Stimulated activated CD8-positive, alpha-beta memory T cell treated with anti-CD3 and anti-CD28 coated beads, Interleukin-4, amount 100 ng/mL, for 1 hour (primary cell): ENCODE measurements at regions not wholly inside any gene's neighbourhood (a gene's known extent, or its start where the extent isn't known, plus 50 kb on each side); places are given as distances from the start of the nearest gene placed in this dataset.

ENCODE experiments used
- DNase-seq, 2 donors: peaks; one replicate each; pipeline ENCODE4 v3.0.0-alpha.2; 2020; ENCODE audit warnings: low read depth in 2 of 2, low spot score in 1 of 2

GRCh38 chr13:89678466-89679121 lies 1668.9 kb upstream of the MIR17HG start:
- no peak for DNase-seq

GRCh38 chr13:89684896-89685295 lies 1662.6 kb upstream of the MIR17HG start:
- no peak for DNase-seq

- DNase-seq, result no peak
Observed at GRCh38 chr13:89686171-89686570, 1661.3 kb upstream of the MIR17HG start.

- DNase-seq, result no peak
Observed at GRCh38 chr13:89687066-89687465, 1660.4 kb upstream of the MIR17HG start.

GRCh38 chr13:89688918-89689317 lies 1658.6 kb upstream of the MIR17HG start:
- no peak for DNase-seq

- DNase-seq, result no peak
Observed at GRCh38 chr13:89694451-89694850, 1653.0 kb upstream of the MIR17HG start.

GRCh38 chr13:89695343-89696257 lies 1651.9 kb upstream of the MIR17HG start:
- no peak for DNase-seq

- DNase-seq, result no peak
Observed at GRCh38 chr13:89701913-89702312, 1645.6 kb upstream of the MIR17HG start.

- DNase-seq, result no peak
Observed at GRCh38 chr13:89704040-89704439, 1643.4 kb upstream of the MIR17HG start.

GRCh38 chr13:89708013-89708412 lies 1639.5 kb upstream of the MIR17HG start:
- no peak for DNase-seq

GRCh38 chr13:89721216-89721615 lies 1626.3 kb upstream of the MIR17HG start:
- no peak for DNase-seq

GRCh38 chr13:89726690-89727435 lies 1620.6 kb upstream of the MIR17HG start:
- no peak for DNase-seq

- DNase-seq, result no peak
Observed at GRCh38 chr13:89733829-89734228, 1613.7 kb upstream of the MIR17HG start.

- no peak for DNase-seq
Observed at GRCh38 chr13:89737051-89737450, 1610.4 kb upstream of the MIR17HG start.

- no peak for DNase-seq
Observed at GRCh38 chr13:89738072-89738471, 1609.4 kb upstream of the MIR17HG start.

GRCh38 chr13:89740994-89741685 lies 1606.3 kb upstream of the MIR17HG start:
- DNase-seq, result no peak

- DNase-seq, result no peak
Observed at GRCh38 chr13:89746554-89746953, 1600.9 kb upstream of the MIR17HG start.

GRCh38 chr13:89748716-89749115 lies 1598.8 kb upstream of the MIR17HG start:
- DNase-seq, result no peak

GRCh38 chr13:89749888-89750287 lies 1597.6 kb upstream of the MIR17HG start:
- no peak for DNase-seq

- no peak for DNase-seq
Observed at GRCh38 chr13:89750371-89750770, 1597.1 kb upstream of the MIR17HG start.

- no peak for DNase-seq
Observed at GRCh38 chr13:89751432-89751930, 1596.0 kb upstream of the MIR17HG start.
